ENCODE measurements at regions not wholly inside any gene's neighbourhood (a gene's known extent, or its start where the extent isn't known, plus 50 kb on each side); places are given as distances from the start of the nearest gene placed in this dataset.

GRCh38 chr10:70943841-70944466, 55.6 kb upstream of the PCBD1 start:
- Histone ChIP-seq H2AK5ac (ENCODE audit: low read length) (no peak overlapping the region), H3K36me3 (ENCODE audit: control insufficient read depth, insufficient read depth, low read length) (no peaks in the 10 kb centered on the region), H4K8ac (ENCODE audit: low read depth, low read length) (no peak overlapping the region), H3K79me1 (ENCODE audit: low read length) (no peaks in the 10 kb centered on the region), H2BK15ac (replicated peaks; ENCODE audit: low read depth) (no peak overlapping the region), H2BK120ac (ENCODE audit: low read depth, low read length) (no peak overlapping the region), H3K18ac (ENCODE audit: low read length) (no peak overlapping the region), H3K56ac (ENCODE audit: low read length) (no peak overlapping the region), H3K27me3 (ENCODE audit: insufficient read depth, low read length, poor library complexity) (no peaks in the 10 kb centered on the region), H3K79me2 (ENCODE audit: control insufficient read depth, insufficient read depth, low read length) (no peaks in the 10 kb centered on the region), H3K4me3 (ENCODE audit: low read length) (no peak overlapping the region), H2BK5ac (ENCODE audit: low read length) (no peak overlapping the region), H4K5ac (ENCODE audit: low read length) (no peak overlapping the region), H3K23ac (ENCODE audit: low read length) (no peak overlapping the region), H3K27ac (ENCODE audit: low read depth, low read length) (no peak overlapping the region), H3K4me1 (ENCODE audit: control insufficient read depth, low read depth, low read length) (no peaks in the 10 kb centered on the region), H3K4me2 (ENCODE audit: low read length) (no peak overlapping the region), H3K9ac (ENCODE audit: low read length) (no peak overlapping the region), H3K4ac (ENCODE audit: low read depth, low read length) (no peak overlapping the region)
- no peak for DNase-seq
- no CpG with 5 or more reads among the region's 14 CpGs for WGBS (ENCODE audit: extremely low coverage, insufficient coverage, low lambda C conversion rate)

DNA sequence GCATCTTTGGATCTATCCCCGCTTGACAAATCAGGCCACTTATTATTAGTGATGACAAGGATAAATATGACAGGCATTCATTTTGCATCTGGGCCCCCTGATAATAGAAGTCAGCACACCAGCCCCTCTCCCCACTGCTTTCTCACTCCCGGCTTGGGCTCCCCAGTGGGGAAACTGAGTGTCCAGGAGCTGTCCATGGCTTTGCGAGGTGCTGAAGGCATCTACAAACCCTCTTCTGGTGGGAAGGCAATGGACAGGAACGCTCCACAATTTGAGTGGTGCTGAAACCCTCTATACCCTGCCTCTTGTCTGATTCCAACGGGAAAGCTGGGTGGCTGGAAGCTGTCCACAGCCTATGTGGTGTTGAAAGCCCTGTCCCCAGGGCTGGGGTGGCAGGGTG, 61.7 kb upstream of the PCBD1 start:
- H3K79me1 ChIP-seq (ENCODE audit: low read length) = no peaks in the 10 kb centered on the region
- H3K27ac ChIP-seq (ENCODE audit: low read depth, low read length) = no peak overlapping the region
- H3K4me1 ChIP-seq (ENCODE audit: control insufficient read depth, low read depth, low read length) = no peaks in the 10 kb centered on the region
- H2BK15ac ChIP-seq (replicated peaks; ENCODE audit: low read depth) = no peak overlapping the region
- no peak overlapping the region for H3K56ac ChIP-seq (ENCODE audit: low read length)
- H3K36me3 ChIP-seq (ENCODE audit: control insufficient read depth, insufficient read depth, low read length) = no peaks in the 10 kb centered on the region
- no peak overlapping the region for H3K4me2 ChIP-seq (ENCODE audit: low read length)
- H3K4ac ChIP-seq (ENCODE audit: low read depth, low read length) = no peak overlapping the region
- H3K23ac ChIP-seq (ENCODE audit: low read length) = no peak overlapping the region
- H4K5ac ChIP-seq (ENCODE audit: low read length) = no peak overlapping the region
- WGBS (ENCODE audit: extremely low coverage, insufficient coverage, low lambda C conversion rate) = no CpG with 5 or more reads among the region's 5 CpGs
- DNase-seq = no peak
- no peak overlapping the region for H2BK5ac ChIP-seq (ENCODE audit: low read length)
- no peak overlapping the region for H3K9ac ChIP-seq (ENCODE audit: low read length)
- no peaks in the 10 kb centered on the region for H3K27me3 ChIP-seq (ENCODE audit: insufficient read depth, low read length, poor library complexity)
- no peaks in the 10 kb centered on the region for H3K79me2 ChIP-seq (ENCODE audit: control insufficient read depth, insufficient read depth, low read length)
- H3K4me3 ChIP-seq (ENCODE audit: low read length) = no peak overlapping the region
- no peak overlapping the region for H2BK120ac ChIP-seq (ENCODE audit: low read depth, low read length)
- no peak overlapping the region for H2AK5ac ChIP-seq (ENCODE audit: low read length)
- no peak overlapping the region for H4K8ac ChIP-seq (ENCODE audit: low read depth, low read length)
- H3K18ac ChIP-seq (ENCODE audit: low read length) = no peak overlapping the region

GRCh38 chr10:70950801-70951200, 62.4 kb upstream of the PCBD1 start:
- H4K8ac ChIP-seq (ENCODE audit: low read depth, low read length) = no peak overlapping the region
- H3K79me2 ChIP-seq (ENCODE audit: control insufficient read depth, insufficient read depth, low read length) = no peaks in the 10 kb centered on the region
- H2BK120ac ChIP-seq (ENCODE audit: low read depth, low read length) = no peak overlapping the region
- no peak overlapping the region for H2AK5ac ChIP-seq (ENCODE audit: low read length)
- WGBS (ENCODE audit: extremely low coverage, insufficient coverage, low lambda C conversion rate) = no CpG with 5 or more reads among the region's 1 CpG
- no peaks in the 10 kb centered on the region for H3K4me1 ChIP-seq (ENCODE audit: control insufficient read depth, low read depth, low read length)
- no peak overlapping the region for H3K23ac ChIP-seq (ENCODE audit: low read length)
- H3K4me3 ChIP-seq (ENCODE audit: low read length) = no peak overlapping the region
- H3K27me3 ChIP-seq (ENCODE audit: insufficient read depth, low read length, poor library complexity) = no peaks in the 10 kb centered on the region
- DNase-seq = no peak
- H3K4ac ChIP-seq (ENCODE audit: low read depth, low read length) = no peak overlapping the region
- H4K5ac ChIP-seq (ENCODE audit: low read length) = no peak overlapping the region
- no peak overlapping the region for H3K27ac ChIP-seq (ENCODE audit: low read depth, low read length)
- H3K79me1 ChIP-seq (ENCODE audit: low read length) = no peaks in the 10 kb centered on the region
- H3K4me2 ChIP-seq (ENCODE audit: low read length) = no peak overlapping the region
- H2BK15ac ChIP-seq (replicated peaks; ENCODE audit: low read depth) = no peak overlapping the region
- no peak overlapping the region for H3K56ac ChIP-seq (ENCODE audit: low read length)
- H3K36me3 ChIP-seq (ENCODE audit: control insufficient read depth, insufficient read depth, low read length) = no peaks in the 10 kb centered on the region
- H3K18ac ChIP-seq (ENCODE audit: low read length) = no peak overlapping the region
- H2BK5ac ChIP-seq (ENCODE audit: low read length) = no peak overlapping the region
- H3K9ac ChIP-seq (ENCODE audit: low read length) = no peak overlapping the region

GRCh38 chr10:70952401-70952800, 64.0 kb upstream of the PCBD1 start:
- Histone ChIP-seq H4K8ac (ENCODE audit: low read depth, low read length) (no peak overlapping the region), H2BK120ac (ENCODE audit: low read depth, low read length) (no peak overlapping the region), H3K79me1 (ENCODE audit: low read length) (no peaks in the 10 kb centered on the region), H3K18ac (ENCODE audit: low read length) (no peak overlapping the region), H3K9ac (ENCODE audit: low read length) (no peak overlapping the region), H2BK5ac (ENCODE audit: low read length) (no peak overlapping the region), H2BK15ac (replicated peaks; ENCODE audit: low read depth) (no peak overlapping the region), H3K4me2 (ENCODE audit: low read length) (no peak overlapping the region), H3K4me1 (ENCODE audit: control insufficient read depth, low read depth, low read length) (no peaks in the 10 kb centered on the region), H3K4me3 (ENCODE audit: low read length) (no peak overlapping the region), H3K4ac (ENCODE audit: low read depth, low read length) (no peak overlapping the region), H3K79me2 (ENCODE audit: control insufficient read depth, insufficient read depth, low read length) (no peaks in the 10 kb centered on the region), H4K5ac (ENCODE audit: low read length) (no peak overlapping the region), H2AK5ac (ENCODE audit: low read length) (no peak overlapping the region), H3K27ac (ENCODE audit: low read depth, low read length) (no peak overlapping the region), H3K36me3 (ENCODE audit: control insufficient read depth, insufficient read depth, low read length) (no peaks in the 10 kb centered on the region), H3K23ac (ENCODE audit: low read length) (no peak overlapping the region), H3K27me3 (ENCODE audit: insufficient read depth, low read length, poor library complexity) (no peaks in the 10 kb centered on the region), H3K56ac (ENCODE audit: low read length) (no peak overlapping the region)
- no CpG with 5 or more reads among the region's 4 CpGs for WGBS (ENCODE audit: extremely low coverage, insufficient coverage, low lambda C conversion rate)
- DNase-seq = no peak

DNA sequence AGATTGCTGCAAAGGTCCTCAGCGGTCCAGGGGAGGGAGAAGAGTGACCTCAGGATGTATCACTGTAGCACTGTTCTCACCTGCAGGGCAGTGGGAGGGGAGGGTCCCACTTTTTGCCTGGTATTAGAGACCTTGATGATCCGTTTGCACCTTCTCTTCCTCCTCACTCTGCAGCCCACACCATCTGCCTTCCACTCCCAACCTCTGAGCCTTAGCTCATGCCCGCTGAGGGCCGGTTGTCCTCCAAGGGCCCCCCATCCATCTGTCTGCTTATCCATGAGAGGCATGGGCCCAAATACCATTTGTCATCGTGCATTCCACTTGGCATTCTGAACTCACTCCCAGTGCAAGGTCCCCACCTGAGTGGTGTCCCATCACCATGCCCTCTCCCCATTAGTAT, 64.6 kb upstream of the PCBD1 start:
- no peak overlapping the region for H3K56ac ChIP-seq (ENCODE audit: low read length)
- H3K27me3 ChIP-seq (ENCODE audit: insufficient read depth, low read length, poor library complexity) = no peaks in the 10 kb centered on the region
- no peak overlapping the region for H4K8ac ChIP-seq (ENCODE audit: low read depth, low read length)
- H3K79me2 ChIP-seq (ENCODE audit: control insufficient read depth, insufficient read depth, low read length) = no peaks in the 10 kb centered on the region
- no peak for DNase-seq
- H3K9ac ChIP-seq (ENCODE audit: low read length) = no peak overlapping the region
- H3K36me3 ChIP-seq (ENCODE audit: control insufficient read depth, insufficient read depth, low read length) = no peaks in the 10 kb centered on the region
- no peaks in the 10 kb centered on the region for H3K4me1 ChIP-seq (ENCODE audit: control insufficient read depth, low read depth, low read length)
- no peaks in the 10 kb centered on the region for H3K79me1 ChIP-seq (ENCODE audit: low read length)
- no peak overlapping the region for H3K4me2 ChIP-seq (ENCODE audit: low read length)
- H3K4me3 ChIP-seq (ENCODE audit: low read length) = no peak overlapping the region
- no peak overlapping the region for H2AK5ac ChIP-seq (ENCODE audit: low read length)
- WGBS (ENCODE audit: extremely low coverage, insufficient coverage, low lambda C conversion rate) = no CpG with 5 or more reads among the region's 5 CpGs
- H3K18ac ChIP-seq (ENCODE audit: low read length) = no peak overlapping the region
- no peak overlapping the region for H2BK5ac ChIP-seq (ENCODE audit: low read length)
- no peak overlapping the region for H4K5ac ChIP-seq (ENCODE audit: low read length)
- no peak overlapping the region for H2BK120ac ChIP-seq (ENCODE audit: low read depth, low read length)
- no peak overlapping the region for H2BK15ac ChIP-seq (replicated peaks; ENCODE audit: low read depth)
- H3K4ac ChIP-seq (ENCODE audit: low read depth, low read length) = no peak overlapping the region
- H3K27ac ChIP-seq (ENCODE audit: low read depth, low read length) = no peak overlapping the region
- H3K23ac ChIP-seq (ENCODE audit: low read length) = no peak overlapping the region
